Activated T-helper 2 cell treated with anti-CD3 and anti-CD28 coated beads, Interferon-gamma antibody, Interleukin-2, Interleukin-4, amounts not matched to agents 10 μg/mL and 5 μg/mL and 100 μg/mL, durations not matched to agents 14 hours and 24 hours and 36 hours (primary cell): ENCODE measurements at regions not wholly inside any gene's neighbourhood (a gene's known extent, or its start where the extent isn't known, plus 50 kb on each side); places are given as distances from the start of the nearest gene placed in this dataset.

Experiments
- DNase-seq: peaks from one replicate; pipeline ENCODE4 v3.0.0; 2021; ENCODE audit warnings: low spot score
- H3K27ac Mint-ChIP-seq: one replicate; pipeline ENCODE4 v1.8.0; 2021; ENCODE audit warnings: mixed read lengths
- H3K27me3 Mint-ChIP-seq: one replicate; pipeline ENCODE4 v1.8.0; 2021; ENCODE audit warnings: low read depth, mixed read lengths
- H3K36me3 Mint-ChIP-seq: one replicate; pipeline ENCODE4 v1.8.0; 2021; ENCODE audit warnings: low read depth, mixed read lengths
- H3K4me1 Mint-ChIP-seq: one replicate; pipeline ENCODE4 v1.8.0; 2021; ENCODE audit warnings: low read depth, mixed read lengths
- H3K4me3 Mint-ChIP-seq: one replicate; pipeline ENCODE4 v1.8.0; 2021; ENCODE audit warnings: low read depth, mild to moderate bottlenecking, moderate library complexity, mixed read lengths
- H3K9me3 Mint-ChIP-seq: one replicate; pipeline ENCODE4 v1.8.0; 2021; ENCODE audit warnings: mixed read lengths
- intact Hi-C: fragments of 100-400 bp; cut with micrococcal nuclease; formaldehyde crosslinking; loops from one replicate; pipeline ENCODE4 v1.15.1; 2023

GRCh38 chr16:7077636-7078035 is 255.0 kb upstream of the RBFOX1 start:
- Mint-ChIP-seq H3K36me3 (no peaks in the 10 kb centered on the region), H3K27me3 (no peaks in the 10 kb centered on the region), H3K4me3 (no peak overlapping the region), H3K4me1 (no peaks in the 10 kb centered on the region), H3K9me3 (peaks cover 43% of the 10 kb centered on the region), H3K27ac (no peak overlapping the region)
- intact Hi-C loops: no loop called here
- DNase-seq: no peak

- peaks cover 52% of the 10 kb centered on the region for H3K9me3 Mint-ChIP-seq
- intact Hi-C loops: no loop called here
- no peaks in the 10 kb centered on the region for H3K36me3 Mint-ChIP-seq
- no peak overlapping the region for H3K4me3 Mint-ChIP-seq
- DNase-seq: no peak
- H3K4me1 Mint-ChIP-seq: no peaks in the 10 kb centered on the region
- H3K27ac Mint-ChIP-seq: no peak overlapping the region
- no peaks in the 10 kb centered on the region for H3K27me3 Mint-ChIP-seq
Observed at GRCh38 chr16:7074715-7075114, 257.9 kb upstream of the RBFOX1 start.

- no peaks in the 10 kb centered on the region for H3K4me1 Mint-ChIP-seq
- peaks cover 59% of the 10 kb centered on the region for H3K9me3 Mint-ChIP-seq
- no peak overlapping the region for H3K27ac Mint-ChIP-seq
- no peak overlapping the region for H3K4me3 Mint-ChIP-seq
- H3K36me3 Mint-ChIP-seq: no peaks in the 10 kb centered on the region
- no peaks in the 10 kb centered on the region for H3K27me3 Mint-ChIP-seq
- DNase-seq: no peak
- intact Hi-C loops: no loop called here
Observed at GRCh38 chr16:7057458-7057857, 275.2 kb upstream of the RBFOX1 start.

- peaks cover 56% of the 10 kb centered on the region for H3K9me3 Mint-ChIP-seq
- intact Hi-C loops: no loop called here
- no peak for DNase-seq
- H3K27ac Mint-ChIP-seq: no peak overlapping the region
- H3K4me3 Mint-ChIP-seq: no peak overlapping the region
- no peaks in the 10 kb centered on the region for H3K27me3 Mint-ChIP-seq
- H3K4me1 Mint-ChIP-seq: no peaks in the 10 kb centered on the region
- H3K36me3 Mint-ChIP-seq: no peaks in the 10 kb centered on the region
Observed at GRCh38 chr16:7055443-7055842, 277.2 kb upstream of the RBFOX1 start.

- Mint-ChIP-seq H3K4me1 (no peaks in the 10 kb centered on the region), H3K27ac (no peak overlapping the region), H3K9me3 (peaks cover 51% of the 10 kb centered on the region), H3K27me3 (no peaks in the 10 kb centered on the region), H3K36me3 (no peaks in the 10 kb centered on the region), H3K4me3 (no peak overlapping the region)
- intact Hi-C loops: no loop called here
- no peak for DNase-seq
Observed at GRCh38 chr16:7051591-7052349, 280.9 kb upstream of the RBFOX1 start.

GRCh38 chr16:7044331-7044730 is 288.3 kb upstream of the RBFOX1 start:
- no peak overlapping the region for H3K27ac Mint-ChIP-seq
- peaks cover 54% of the 10 kb centered on the region for H3K9me3 Mint-ChIP-seq
- no peaks in the 10 kb centered on the region for H3K27me3 Mint-ChIP-seq
- DNase-seq: no peak
- H3K36me3 Mint-ChIP-seq: no peaks in the 10 kb centered on the region
- no peaks in the 10 kb centered on the region for H3K4me1 Mint-ChIP-seq
- intact Hi-C loops: no loop called here
- H3K4me3 Mint-ChIP-seq: no peak overlapping the region

- no peak for DNase-seq
- peaks cover 54% of the 10 kb centered on the region for H3K9me3 Mint-ChIP-seq
- no peaks in the 10 kb centered on the region for H3K4me1 Mint-ChIP-seq
- H3K27ac Mint-ChIP-seq: no peak overlapping the region
- H3K4me3 Mint-ChIP-seq: no peak overlapping the region
- H3K36me3 Mint-ChIP-seq: no peaks in the 10 kb centered on the region
- intact Hi-C loops: no loop called here
- H3K27me3 Mint-ChIP-seq: no peaks in the 10 kb centered on the region
Observed at GRCh38 chr16:7038475-7038874, 294.2 kb upstream of the RBFOX1 start.

- Mint-ChIP-seq H3K27ac (no peak overlapping the region), H3K4me3 (no peak overlapping the region), H3K9me3 (peaks cover 56% of the 10 kb centered on the region), H3K4me1 (no peaks in the 10 kb centered on the region), H3K27me3 (no peaks in the 10 kb centered on the region), H3K36me3 (no peaks in the 10 kb centered on the region)
- DNase-seq: no peak
- intact Hi-C loops: no loop called here
Observed at GRCh38 chr16:7037495-7037894, 295.1 kb upstream of the RBFOX1 start.

GRCh38 chr16:7031031-7031430 is 301.6 kb upstream of the RBFOX1 start:
- no peak overlapping the region for H3K27ac Mint-ChIP-seq
- no peaks in the 10 kb centered on the region for H3K36me3 Mint-ChIP-seq
- peaks cover 46% of the 10 kb centered on the region for H3K9me3 Mint-ChIP-seq
- H3K27me3 Mint-ChIP-seq: no peaks in the 10 kb centered on the region
- no peak for DNase-seq
- H3K4me3 Mint-ChIP-seq: no peak overlapping the region
- intact Hi-C loops: no loop called here
- no peaks in the 10 kb centered on the region for H3K4me1 Mint-ChIP-seq

GRCh38 chr16:7027401-7027800 is 305.2 kb upstream of the RBFOX1 start:
- DNase-seq: no peak
- intact Hi-C loops: no loop called here
- peaks cover 25% of the 10 kb centered on the region for H3K9me3 Mint-ChIP-seq
- H3K4me1 Mint-ChIP-seq: no peaks in the 10 kb centered on the region
- H3K4me3 Mint-ChIP-seq: no peak overlapping the region
- H3K27ac Mint-ChIP-seq: no peak overlapping the region
- no peaks in the 10 kb centered on the region for H3K27me3 Mint-ChIP-seq
- no peaks in the 10 kb centered on the region for H3K36me3 Mint-ChIP-seq

GRCh38 chr16:7026639-7027038 is 306.0 kb upstream of the RBFOX1 start:
- H3K27ac Mint-ChIP-seq: no peak overlapping the region
- H3K4me1 Mint-ChIP-seq: no peaks in the 10 kb centered on the region
- H3K4me3 Mint-ChIP-seq: no peak overlapping the region
- H3K36me3 Mint-ChIP-seq: no peaks in the 10 kb centered on the region
- H3K27me3 Mint-ChIP-seq: no peaks in the 10 kb centered on the region
- H3K9me3 Mint-ChIP-seq: peaks cover 25% of the 10 kb centered on the region
- DNase-seq: no peak
- intact Hi-C loops: no loop called here

GRCh38 chr16:7025616-7026190 is 306.9 kb upstream of the RBFOX1 start:
- no peak for DNase-seq
- Mint-ChIP-seq H3K27me3 (no peaks in the 10 kb centered on the region), H3K9me3 (peaks cover 22% of the 10 kb centered on the region), H3K4me3 (no peak overlapping the region), H3K27ac (no peak overlapping the region), H3K4me1 (no peaks in the 10 kb centered on the region), H3K36me3 (no peaks in the 10 kb centered on the region)
- intact Hi-C loops: no loop called here

- intact Hi-C loops: no loop called here
- no peak for DNase-seq
- Mint-ChIP-seq H3K27me3 (no peaks in the 10 kb centered on the region), H3K27ac (no peak overlapping the region), H3K4me1 (no peaks in the 10 kb centered on the region), H3K4me3 (no peak overlapping the region), H3K36me3 (no peaks in the 10 kb centered on the region), H3K9me3 (peaks cover 35% of the 10 kb centered on the region)
Observed at GRCh38 chr16:7021653-7022275, 310.9 kb upstream of the RBFOX1 start.
